NAMALWA (cell line): ENCODE measurements at regions not wholly inside any gene's neighbourhood (a gene's known extent, or its start where the extent isn't known, plus 50 kb on each side); places are given as distances from the start of the nearest gene placed in this dataset.
"Not testable (repeated sequence)": the region's sequence is repeated elsewhere in the genome, so short reads cannot be mapped to it uniquely, and the experiment has no call there.

Experiments
- DNase-seq: peaks from one replicate; pipeline ENCODE4 v3.0.0-alpha.2; 2015; ENCODE audit warnings: low spot score

GRCh38 chr2:58432491-58433170 lies 191.5 kb upstream of the FANCL start:
- DNase-seq = no peak

GRCh38 chr2:58429014-58429875 lies 188.1 kb upstream of the FANCL start:
- no peak for DNase-seq

GRCh38 chr2:58428096-58429013 lies 187.2 kb upstream of the FANCL start:
- DNase-seq = no peak

GRCh38 chr2:58427572-58428095 lies 186.5 kb upstream of the FANCL start:
- no peak for DNase-seq

GRCh38 chr2:58425368-58425767 lies 184.2 kb upstream of the FANCL start:
- no peak for DNase-seq

GRCh38 chr2:58419983-58420382 lies 178.9 kb upstream of the FANCL start:
- no peak for DNase-seq

GRCh38 chr2:58416696-58417095 lies 175.6 kb upstream of the FANCL start:
- no peak for DNase-seq

- DNase-seq = no peak
Observed at GRCh38 chr2:58414506-58414905, 173.4 kb upstream of the FANCL start.

GRCh38 chr2:58410549-58410948 lies 169.4 kb upstream of the FANCL start:
- no peak for DNase-seq

- no peak for DNase-seq
Observed at GRCh38 chr2:58407487-58407886, 166.4 kb upstream of the FANCL start.

- DNase-seq = no peak
Observed at GRCh38 chr2:58405341-58405740, 164.2 kb upstream of the FANCL start.

GRCh38 chr2:58401936-58402335 lies 160.8 kb upstream of the FANCL start:
- DNase-seq = no peak

GRCh38 chr2:58398406-58398805 lies 157.3 kb upstream of the FANCL start:
- no peak for DNase-seq

- no peak for DNase-seq
Observed at GRCh38 chr2:58387701-58388100, 146.6 kb upstream of the FANCL start.

- not testable (repeated sequence) for DNase-seq
Observed at GRCh38 chr2:58386904-58387303, 145.8 kb upstream of the FANCL start.

- DNase-seq = no peak
Observed at GRCh38 chr2:58378152-58378551, 137.0 kb upstream of the FANCL start.

GRCh38 chr2:58377181-58377580 lies 136.1 kb upstream of the FANCL start:
- no peak for DNase-seq

- no peak for DNase-seq
Observed at GRCh38 chr2:58376592-58376991, 135.5 kb upstream of the FANCL start.

- no peak for DNase-seq
Observed at GRCh38 chr2:58369594-58369993, 128.5 kb upstream of the FANCL start.

- no peak for DNase-seq
Observed at GRCh38 chr2:58364098-58364497, 123.0 kb upstream of the FANCL start.

- no peak for DNase-seq
Observed at GRCh38 chr2:58358026-58358425, 116.9 kb upstream of the FANCL start.

GRCh38 chr2:58357521-58357920 lies 116.4 kb upstream of the FANCL start:
- no peak for DNase-seq
